ENCODE measurements at regions not wholly inside any gene's neighbourhood (a gene's known extent, or its start where the extent isn't known, plus 50 kb on each side); places are given as distances from the start of the nearest gene placed in this dataset.

DNA sequence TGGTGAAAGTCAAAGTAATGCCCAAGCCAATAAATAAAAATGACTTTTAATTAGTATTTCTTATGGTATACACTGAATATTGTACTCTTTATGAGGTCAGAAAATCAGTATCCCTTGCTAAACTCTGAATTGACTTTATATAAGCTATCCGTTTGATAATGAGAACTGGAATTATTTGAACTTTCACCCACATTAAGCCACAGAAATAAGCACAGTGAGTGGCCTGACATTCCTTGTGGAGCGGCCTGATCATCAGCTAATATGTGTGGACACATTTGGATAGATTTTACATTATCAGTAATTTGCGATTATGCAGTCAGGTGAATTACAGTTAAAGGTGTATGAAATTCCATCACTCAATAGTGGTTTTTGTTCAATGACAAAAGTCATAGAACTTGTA, 136.0 kb upstream of the CBLB start:
- TF ChIP-seq, protein P1, sequence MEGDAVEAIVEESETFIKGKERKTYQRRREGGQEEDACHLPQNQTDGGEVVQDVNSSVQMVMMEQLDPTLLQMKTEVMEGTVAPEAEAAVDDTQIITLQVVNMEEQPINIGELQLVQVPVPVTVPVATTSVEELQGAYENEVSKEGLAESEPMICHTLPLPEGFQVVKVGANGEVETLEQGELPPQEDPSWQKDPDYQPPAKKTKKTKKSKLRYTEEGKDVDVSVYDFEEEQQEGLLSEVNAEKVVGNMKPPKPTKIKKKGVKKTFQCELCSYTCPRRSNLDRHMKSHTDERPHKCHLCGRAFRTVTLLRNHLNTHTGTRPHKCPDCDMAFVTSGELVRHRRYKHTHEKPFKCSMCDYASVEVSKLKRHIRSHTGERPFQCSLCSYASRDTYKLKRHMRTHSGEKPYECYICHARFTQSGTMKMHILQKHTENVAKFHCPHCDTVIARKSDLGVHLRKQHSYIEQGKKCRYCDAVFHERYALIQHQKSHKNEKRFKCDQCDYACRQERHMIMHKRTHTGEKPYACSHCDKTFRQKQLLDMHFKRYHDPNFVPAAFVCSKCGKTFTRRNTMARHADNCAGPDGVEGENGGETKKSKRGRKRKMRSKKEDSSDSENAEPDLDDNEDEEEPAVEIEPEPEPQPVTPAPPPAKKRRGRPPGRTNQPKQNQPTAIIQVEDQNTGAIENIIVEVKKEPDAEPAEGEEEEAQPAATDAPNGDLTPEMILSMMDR (IDR thresholded peaks at IDR 0.05; ENCODE audit: low read depth, low read length): no peak
- no peak for TF ChIP-seq EZH2phosphoT487 (IDR thresholded peaks at IDR 0.05; ENCODE audit: low read depth)
